Lower lobe of right lung (tissue), 2 donors: ENCODE measurements at regions not wholly inside any gene's neighbourhood (a gene's known extent, or its start where the extent isn't known, plus 50 kb on each side); places are given as distances from the start of the nearest gene placed in this dataset.
"Not testable (repeated sequence)": the region's sequence is repeated elsewhere in the genome, so short reads cannot be mapped to it uniquely, and the experiment has no call there.

Experiments used
- ATAC-seq, 2 donors: fragments of 200-7000 bp; cut with Tn5 transposase; one replicate each; pipeline ENCODE4 v1.9.1; 2020 to 2022; ENCODE audit warnings: mild to moderate bottlenecking in 2 of 2, moderate library complexity in 2 of 2
- DNase-seq: peaks from one replicate; pipeline ENCODE4 v3.0.0-alpha.2; 2020
- H3K27ac ChIP-seq: fragments of 200-600 bp; one replicate; pipeline ENCODE4 v1.8.0; 2022
- H3K27me3 ChIP-seq: fragments of 200-600 bp; one replicate; pipeline ENCODE4 v1.8.0; 2022; ENCODE audit warnings: low read depth
- H3K36me3 ChIP-seq: fragments of 200-600 bp; one replicate; pipeline ENCODE4 v1.8.0; 2022; ENCODE audit warnings: mild to moderate bottlenecking
- H3K4me1 ChIP-seq: fragments of 200-600 bp; one replicate; pipeline ENCODE4 v1.8.0; 2022
- H3K4me3 ChIP-seq: fragments of 200-600 bp; one replicate; pipeline ENCODE4 v1.8.0; 2022; ENCODE audit warnings: mild to moderate bottlenecking
- H3K9me3 ChIP-seq: fragments of 200-600 bp; one replicate; pipeline ENCODE4 v1.8.0; 2022
- intact Hi-C: fragments of 100-400 bp; cut with DNase I; formaldehyde crosslinking; loops from one replicate; pipeline ENCODE4 v1.11.0; 2022
- TF ChIP-seq, protein P1 (sequence below): fragments of 200-600 bp; IDR thresholded peaks from one replicate; pipeline ENCODE4 v1.8.0; 2022; ENCODE audit warnings: antibody characterized with exemption, mild to moderate bottlenecking
- donor health status: DM: no; HTN: yes; CAD: no; lungs with severe emphysema.

GRCh38 chr2:35973132-35973736 is 382.3 kb upstream of the CRIM1 start:
- DNase-seq: no peak
- no peak for ATAC-seq
- Histone ChIP-seq H3K9me3 (no peaks in the 10 kb centered on the region), H3K36me3 (no peaks in the 10 kb centered on the region), H3K27ac (no peak overlapping the region), H3K27me3 (no peaks in the 10 kb centered on the region), H3K4me3 (no peak overlapping the region), H3K4me1 (no peaks in the 10 kb centered on the region)
- intact Hi-C loops: no loop called here
- TF ChIP-seq, protein P1, sequence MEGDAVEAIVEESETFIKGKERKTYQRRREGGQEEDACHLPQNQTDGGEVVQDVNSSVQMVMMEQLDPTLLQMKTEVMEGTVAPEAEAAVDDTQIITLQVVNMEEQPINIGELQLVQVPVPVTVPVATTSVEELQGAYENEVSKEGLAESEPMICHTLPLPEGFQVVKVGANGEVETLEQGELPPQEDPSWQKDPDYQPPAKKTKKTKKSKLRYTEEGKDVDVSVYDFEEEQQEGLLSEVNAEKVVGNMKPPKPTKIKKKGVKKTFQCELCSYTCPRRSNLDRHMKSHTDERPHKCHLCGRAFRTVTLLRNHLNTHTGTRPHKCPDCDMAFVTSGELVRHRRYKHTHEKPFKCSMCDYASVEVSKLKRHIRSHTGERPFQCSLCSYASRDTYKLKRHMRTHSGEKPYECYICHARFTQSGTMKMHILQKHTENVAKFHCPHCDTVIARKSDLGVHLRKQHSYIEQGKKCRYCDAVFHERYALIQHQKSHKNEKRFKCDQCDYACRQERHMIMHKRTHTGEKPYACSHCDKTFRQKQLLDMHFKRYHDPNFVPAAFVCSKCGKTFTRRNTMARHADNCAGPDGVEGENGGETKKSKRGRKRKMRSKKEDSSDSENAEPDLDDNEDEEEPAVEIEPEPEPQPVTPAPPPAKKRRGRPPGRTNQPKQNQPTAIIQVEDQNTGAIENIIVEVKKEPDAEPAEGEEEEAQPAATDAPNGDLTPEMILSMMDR: peak; percentile 50

DNA sequence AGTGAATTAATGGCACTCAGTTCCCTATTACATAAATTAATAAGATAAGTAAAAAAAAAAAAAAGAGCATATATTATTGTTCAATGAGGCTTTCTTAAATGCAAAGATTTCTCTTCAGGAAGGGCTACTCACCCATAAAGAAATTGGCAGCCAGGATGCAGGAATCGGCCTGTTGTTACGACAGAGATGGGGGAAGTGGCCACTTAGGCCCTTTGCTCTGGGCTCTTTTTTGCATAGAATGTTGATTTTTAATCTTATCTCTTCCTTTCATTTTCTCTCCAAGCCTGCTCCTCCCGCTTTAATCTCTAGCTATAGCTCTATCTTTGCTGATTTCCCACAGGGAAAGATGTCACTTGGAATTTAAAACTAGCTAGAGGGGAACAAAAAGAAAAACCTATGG is 391.8 kb upstream of the CRIM1 start:
- Histone ChIP-seq H3K27me3 (no peaks in the 10 kb centered on the region), H3K36me3 (no peaks in the 10 kb centered on the region), H3K9me3 (peaks cover 6% of the 10 kb centered on the region), H3K4me1 (no peaks in the 10 kb centered on the region), H3K27ac (no peak overlapping the region), H3K4me3 (no peak overlapping the region)
- TF ChIP-seq, protein P1: no peak
- intact Hi-C loops: no loop called here
- DNase-seq (no peak), ATAC-seq (no peak)

DNA sequence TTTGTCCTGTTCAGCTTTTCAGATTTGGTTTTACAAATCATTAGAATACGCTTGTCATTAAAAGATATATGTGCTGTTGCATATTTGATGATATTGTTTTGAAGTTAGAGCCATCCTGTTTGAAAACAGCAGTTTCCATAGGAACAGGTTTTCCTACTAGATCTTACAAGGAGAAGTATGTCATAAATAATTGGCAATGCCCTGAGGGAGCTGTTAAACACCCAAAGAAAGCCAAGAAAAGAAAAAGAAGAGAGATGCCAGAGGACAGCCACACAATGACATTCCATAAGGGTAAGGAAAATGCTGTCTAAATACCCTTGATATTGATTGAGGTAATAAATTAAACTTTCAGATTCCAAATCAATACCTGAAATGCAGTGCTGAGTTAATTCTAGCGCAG is 392.2 kb upstream of the CRIM1 start:
- Histone ChIP-seq H3K27ac (no peak overlapping the region), H3K9me3 (peaks cover 6% of the 10 kb centered on the region), H3K36me3 (no peaks in the 10 kb centered on the region), H3K4me1 (no peaks in the 10 kb centered on the region), H3K4me3 (no peak overlapping the region), H3K27me3 (no peaks in the 10 kb centered on the region)
- DNase-seq (no peak), ATAC-seq (no peak)
- intact Hi-C loops: no loop called here
- TF ChIP-seq, protein P1: no peak

DNA sequence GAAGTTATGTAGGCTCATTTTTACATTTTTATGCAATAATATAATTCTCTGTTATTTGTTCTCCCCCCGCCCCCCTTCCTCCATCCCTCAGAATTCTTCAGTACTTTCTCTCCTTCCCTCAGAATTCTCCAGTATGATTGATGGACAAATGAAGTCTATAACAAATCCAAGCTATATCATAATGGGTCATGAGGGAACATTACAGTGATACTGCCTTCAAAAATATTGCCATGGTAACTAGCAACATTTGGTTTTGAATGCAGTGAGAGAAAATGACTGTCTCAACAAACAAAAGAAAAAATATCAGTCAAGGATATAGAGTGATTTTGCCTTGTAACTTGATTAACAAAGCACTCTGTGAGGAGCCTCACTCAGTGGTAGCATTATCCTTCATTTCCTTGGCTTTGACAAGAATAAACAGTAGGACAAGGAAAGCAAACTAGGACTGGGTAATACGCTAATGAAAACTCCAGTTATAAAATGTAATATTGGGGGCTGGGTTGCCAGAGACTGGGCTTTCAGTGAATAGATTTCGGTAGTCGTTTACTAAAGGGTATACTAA is 392.9 kb upstream of the CRIM1 start:
- Histone ChIP-seq H3K4me3 (no peak overlapping the region), H3K27ac (no peak overlapping the region), H3K36me3 (no peaks in the 10 kb centered on the region), H3K27me3 (no peaks in the 10 kb centered on the region), H3K9me3 (peaks cover 6% of the 10 kb centered on the region), H3K4me1 (no peaks in the 10 kb centered on the region)
- no peak for DNase-seq
- intact Hi-C loops: no loop called here
- no peak for ATAC-seq
- TF ChIP-seq, protein P1: no peak

DNA sequence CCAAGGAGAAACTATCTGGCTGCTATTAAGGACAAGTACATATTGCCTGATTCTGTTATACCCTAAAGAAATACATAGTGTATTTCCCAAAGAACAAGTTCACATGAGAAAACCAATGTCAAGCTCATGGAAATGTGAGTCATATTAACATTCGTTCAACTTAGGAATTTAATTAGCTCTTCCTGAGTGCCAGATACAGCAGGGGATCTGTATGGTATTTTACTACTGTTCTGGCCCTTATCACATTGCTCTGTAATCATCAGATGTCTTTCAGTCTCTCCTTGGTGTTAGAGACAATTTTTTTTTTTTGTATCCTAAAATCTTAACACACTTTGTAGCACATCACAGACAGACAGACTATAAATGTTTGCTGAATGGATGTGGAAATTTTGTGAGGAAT is 395.0 kb upstream of the CRIM1 start:
- TF ChIP-seq, protein P1: no peak
- Histone ChIP-seq H3K4me1 (no peaks in the 10 kb centered on the region), H3K4me3 (no peak overlapping the region), H3K27ac (no peak overlapping the region), H3K27me3 (no peaks in the 10 kb centered on the region), H3K36me3 (no peaks in the 10 kb centered on the region), H3K9me3 (peaks cover 6% of the 10 kb centered on the region)
- no peak for ATAC-seq
- no peak for DNase-seq
- intact Hi-C loops: no loop called here

DNA sequence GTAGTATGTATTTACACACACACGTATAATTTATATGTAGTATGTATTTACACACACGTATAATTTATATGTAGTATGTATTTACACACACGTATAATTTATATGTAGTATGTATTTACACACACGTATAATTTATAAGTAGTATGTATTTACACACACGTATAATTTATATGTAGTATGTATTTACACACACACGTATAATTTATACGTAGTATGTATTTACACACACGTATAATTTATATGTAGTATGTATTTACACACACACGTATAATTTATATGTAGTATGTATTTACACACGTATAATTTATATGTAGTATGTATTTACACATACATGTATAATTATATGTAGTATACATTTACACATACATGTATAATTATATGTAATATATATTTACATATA is 398.5 kb upstream of the CRIM1 start:
- H3K9me3 ChIP-seq, H3K4me3 ChIP-seq, DNase-seq, H3K27me3 ChIP-seq, H3K36me3 ChIP-seq, H3K27ac ChIP-seq, ATAC-seq, H3K4me1 ChIP-seq, intact Hi-C loops: not testable (repeated sequence)
